Mesendoderm (in vitro differentiated cells): ENCODE measurements at regions not wholly inside any gene's neighbourhood (a gene's known extent, or its start where the extent isn't known, plus 50 kb on each side); places are given as distances from the start of the nearest gene placed in this dataset.

Experiments
- DNase-seq: peaks from one replicate; pipeline ENCODE4 v3.0.0; 2013
- H2AK5ac ChIP-seq: 2 replicates; pipeline ENCODE4 v1.6.1; 2013; ENCODE audit warnings: low read length, inconsistent platforms
- H2BK120ac ChIP-seq: 2 replicates; pipeline ENCODE4 v1.6.1; 2013; ENCODE audit warnings: low read depth, mild to moderate bottlenecking, low read length, moderate library complexity, mixed read lengths
- H2BK15ac ChIP-seq: replicated peaks from 2 replicates; pipeline ENCODE4 v1.6.1; 2013; ENCODE audit warnings: low read depth, mild to moderate bottlenecking, moderate library complexity
- H2BK5ac ChIP-seq: 2 replicates; pipeline ENCODE4 v1.6.1; 2013; ENCODE audit warnings: low read length, inconsistent platforms
- H3K18ac ChIP-seq: 2 replicates; pipeline ENCODE4 v1.6.1; 2013; ENCODE audit warnings: mild to moderate bottlenecking, low read length, mixed read lengths
- H3K23ac ChIP-seq: one replicate; pipeline ENCODE4 v1.6.1; 2013; ENCODE audit warnings: low read length
- H3K27ac ChIP-seq: 2 replicates; pipeline ENCODE4 v1.5.1; 2013; ENCODE audit warnings: low read depth, mild to moderate bottlenecking, inconsistent platforms, low read length, moderate library complexity
- H3K27me3 ChIP-seq: 2 replicates; pipeline ENCODE4 v1.6.1; 2013; ENCODE audit warnings: low read length, control low read depth, mild to moderate bottlenecking, inconsistent platforms; ENCODE audit not compliant: insufficient read depth, poor library complexity
- H3K36me3 ChIP-seq: 2 replicates; pipeline ENCODE4 v1.6.1; 2013; ENCODE audit warnings: low read length, inconsistent platforms; ENCODE audit not compliant: control insufficient read depth, insufficient read depth
- H3K4ac ChIP-seq: one replicate; pipeline ENCODE4 v1.6.1; 2013; ENCODE audit warnings: low read depth, mild to moderate bottlenecking, low read length, moderate library complexity
- H3K4me1 ChIP-seq: 2 replicates; pipeline ENCODE4 v1.6.1; 2013; ENCODE audit warnings: low read depth, low read length, inconsistent platforms; ENCODE audit not compliant: control insufficient read depth
- H3K4me2 ChIP-seq: 2 replicates; pipeline ENCODE4 v1.6.1; 2013; ENCODE audit warnings: low read length
- H3K4me3 ChIP-seq: 2 replicates; pipeline ENCODE4 v1.5.1; 2013; ENCODE audit warnings: mild to moderate bottlenecking, low read length
- H3K56ac ChIP-seq: one replicate; pipeline ENCODE4 v1.6.1; 2013; ENCODE audit warnings: low read length
- H3K79me1 ChIP-seq: 2 replicates; pipeline ENCODE4 v1.6.1; 2013; ENCODE audit warnings: low read length, inconsistent platforms
- H3K79me2 ChIP-seq: 2 replicates; pipeline ENCODE4 v1.6.1; 2013; ENCODE audit warnings: mild to moderate bottlenecking, low read length; ENCODE audit not compliant: control insufficient read depth, insufficient read depth
- H3K9ac ChIP-seq: 2 replicates; pipeline ENCODE4 v1.6.1; 2013; ENCODE audit warnings: low read length, inconsistent platforms
- H4K5ac ChIP-seq: one replicate; pipeline ENCODE4 v1.6.1; 2013; ENCODE audit warnings: low read length
- H4K8ac ChIP-seq: one replicate; pipeline ENCODE4 v1.6.1; 2013; ENCODE audit warnings: low read depth, mild to moderate bottlenecking, control low read depth, low read length, moderate library complexity
- WGBS: extraction: QIAGEN DNeasy Blood & Tissue Kit; methylation state at CpG from one replicate; pipeline ENCODE4 v1.1.7; 2013; ENCODE audit warnings: low lambda C conversion rate, missing lambda C conversion rate; ENCODE audit not compliant: insufficient coverage; ENCODE audit errors: extremely low coverage; 5-methylcytosine and 5-hydroxymethylcytosine counted together

- no peak overlapping the region for H2BK15ac ChIP-seq
- no peaks in the 10 kb centered on the region for H3K36me3 ChIP-seq
- no peak overlapping the region for H3K9ac ChIP-seq
- no peak for DNase-seq
- no peak overlapping the region for H3K56ac ChIP-seq
- H3K4ac ChIP-seq, result no peak overlapping the region
- no peak overlapping the region for H3K18ac ChIP-seq
- H3K4me2 ChIP-seq, result no peak overlapping the region
- H2AK5ac ChIP-seq, result no peak overlapping the region
- no peaks in the 10 kb centered on the region for H3K79me1 ChIP-seq
- WGBS, result 100% methylated on average over 4 of the region's 20 CpGs
- H3K27ac ChIP-seq, result no peak overlapping the region
- H2BK120ac ChIP-seq, result no peak overlapping the region
- H4K8ac ChIP-seq, result no peak overlapping the region
- no peaks in the 10 kb centered on the region for H3K27me3 ChIP-seq
- H2BK5ac ChIP-seq, result no peak overlapping the region
- H4K5ac ChIP-seq, result no peak overlapping the region
- no peaks in the 10 kb centered on the region for H3K4me1 ChIP-seq
- no peaks in the 10 kb centered on the region for H3K79me2 ChIP-seq
- no peak overlapping the region for H3K23ac ChIP-seq
- no peak overlapping the region for H3K4me3 ChIP-seq
Observed at GRCh38 chr7:4602905-4603842, 78.9 kb upstream of the FOXK1 start.

GRCh38 chr7:4603843-4604231 lies 78.3 kb upstream of the FOXK1 start:
- WGBS, result 100% methylated on average over 1 of the region's 8 CpGs
- Histone ChIP-seq H3K27me3 (no peaks in the 10 kb centered on the region), H4K8ac (no peak overlapping the region), H3K79me2 (no peaks in the 10 kb centered on the region), H3K4me3 (no peak overlapping the region), H2AK5ac (no peak overlapping the region), H3K56ac (no peak overlapping the region), H3K36me3 (no peaks in the 10 kb centered on the region), H3K18ac (no peak overlapping the region), H2BK15ac (no peak overlapping the region), H3K4me1 (no peaks in the 10 kb centered on the region), H3K4ac (no peak overlapping the region), H3K23ac (no peak overlapping the region), H2BK5ac (no peak overlapping the region), H3K9ac (no peak overlapping the region), H3K4me2 (no peak overlapping the region), H4K5ac (no peak overlapping the region), H3K79me1 (no peaks in the 10 kb centered on the region), H2BK120ac (no peak overlapping the region), H3K27ac (no peak overlapping the region)
- no peak for DNase-seq

GRCh38 chr7:4604456-4604940 lies 77.6 kb upstream of the FOXK1 start:
- H3K4me3 ChIP-seq, result no peak overlapping the region
- DNase-seq, result no peak
- no peak overlapping the region for H3K56ac ChIP-seq
- no peaks in the 10 kb centered on the region for H3K4me1 ChIP-seq
- H3K4ac ChIP-seq, result no peak overlapping the region
- H2BK15ac ChIP-seq, result no peak overlapping the region
- H3K27me3 ChIP-seq, result no peaks in the 10 kb centered on the region
- H2BK120ac ChIP-seq, result no peak overlapping the region
- H3K36me3 ChIP-seq, result no peaks in the 10 kb centered on the region
- no CpG with 5 or more reads among the region's 16 CpGs for WGBS
- no peak overlapping the region for H4K5ac ChIP-seq
- H3K23ac ChIP-seq, result no peak overlapping the region
- H4K8ac ChIP-seq, result no peak overlapping the region
- no peak overlapping the region for H2AK5ac ChIP-seq
- no peak overlapping the region for H3K4me2 ChIP-seq
- no peaks in the 10 kb centered on the region for H3K79me2 ChIP-seq
- no peak overlapping the region for H3K27ac ChIP-seq
- H3K9ac ChIP-seq, result no peak overlapping the region
- no peaks in the 10 kb centered on the region for H3K79me1 ChIP-seq
- no peak overlapping the region for H3K18ac ChIP-seq
- no peak overlapping the region for H2BK5ac ChIP-seq

GRCh38 chr7:4606797-4607196 lies 75.3 kb upstream of the FOXK1 start:
- Histone ChIP-seq H3K23ac (no peak overlapping the region), H3K56ac (no peak overlapping the region), H3K27ac (no peak overlapping the region), H2BK5ac (no peak overlapping the region), H4K8ac (no peak overlapping the region), H3K9ac (no peak overlapping the region), H3K4me2 (no peak overlapping the region), H3K79me2 (no peaks in the 10 kb centered on the region), H3K4me3 (no peak overlapping the region), H3K4me1 (no peaks in the 10 kb centered on the region), H3K36me3 (no peaks in the 10 kb centered on the region), H2BK15ac (no peak overlapping the region), H3K4ac (no peak overlapping the region), H3K27me3 (no peaks in the 10 kb centered on the region), H4K5ac (no peak overlapping the region), H2BK120ac (no peak overlapping the region), H3K18ac (no peak overlapping the region), H2AK5ac (no peak overlapping the region), H3K79me1 (no peaks in the 10 kb centered on the region)
- WGBS, result no CpG with 5 or more reads among the region's 10 CpGs
- DNase-seq, result no peak

GRCh38 chr7:4607311-4607729 lies 74.8 kb upstream of the FOXK1 start:
- no CpG with 5 or more reads among the region's 14 CpGs for WGBS
- Histone ChIP-seq H3K79me2 (no peaks in the 10 kb centered on the region), H2BK15ac (no peak overlapping the region), H4K5ac (no peak overlapping the region), H2AK5ac (no peak overlapping the region), H3K79me1 (no peaks in the 10 kb centered on the region), H2BK5ac (no peak overlapping the region), H3K4me3 (no peak overlapping the region), H4K8ac (no peak overlapping the region), H3K27me3 (no peaks in the 10 kb centered on the region), H3K18ac (no peak overlapping the region), H3K27ac (no peak overlapping the region), H3K4ac (no peak overlapping the region), H3K36me3 (no peaks in the 10 kb centered on the region), H3K9ac (no peak overlapping the region), H3K56ac (no peak overlapping the region), H3K4me2 (no peak overlapping the region), H3K23ac (no peak overlapping the region), H2BK120ac (no peak overlapping the region), H3K4me1 (no peaks in the 10 kb centered on the region)
- no peak for DNase-seq
